Skin of body (tissue), 1 donor: ENCODE measurements at regions not wholly inside any gene's neighbourhood (a gene's known extent, or its start where the extent isn't known, plus 50 kb on each side); places are given as distances from the start of the nearest gene placed in this dataset.

Experiments
- DNase-seq: peaks from one replicate; lab custom pipeline; 2025; lab: John Stamatoyannopoulos, UW

DNA sequence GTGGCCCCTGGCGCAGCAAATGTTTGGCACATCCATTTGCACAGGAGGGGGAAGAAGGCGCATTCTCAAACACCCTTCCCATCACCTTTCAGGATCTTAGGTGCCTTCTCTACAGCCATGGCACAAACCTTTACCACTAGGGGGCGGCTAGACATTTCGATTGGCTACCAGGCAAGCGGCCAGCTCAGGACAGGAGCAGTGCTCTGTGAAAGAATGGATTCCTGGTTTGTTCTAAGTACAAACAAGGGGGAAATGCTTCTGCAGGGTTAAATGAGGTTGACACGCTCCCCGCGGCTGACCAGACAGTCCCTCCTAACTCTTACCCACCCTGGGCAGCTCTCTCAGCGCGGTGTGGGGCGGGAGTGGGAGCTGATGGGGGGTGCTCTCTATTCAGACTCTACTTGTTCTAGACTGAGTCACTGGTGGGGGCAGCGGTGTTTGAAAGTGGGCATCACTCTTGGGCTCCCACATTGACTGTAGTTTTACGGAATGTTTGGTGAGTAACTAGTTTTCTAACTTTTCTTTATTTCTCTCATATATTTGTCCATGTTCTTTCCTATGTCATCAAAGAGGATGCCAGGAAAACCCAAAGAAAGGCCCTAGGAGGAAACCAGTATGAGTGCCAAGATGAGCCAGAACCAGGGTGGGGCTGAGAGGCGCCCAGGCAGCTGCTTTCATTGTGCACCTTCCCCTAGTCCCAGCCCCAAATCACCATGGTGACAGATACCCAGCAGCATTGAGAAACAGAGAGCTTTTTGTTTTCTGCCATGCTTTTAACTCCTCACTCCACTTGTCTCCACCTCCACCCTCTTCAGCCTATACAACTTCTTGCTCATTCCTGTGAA, 61.4 kb upstream of the GPR158 start:
- DNase-seq: no peak

DNA sequence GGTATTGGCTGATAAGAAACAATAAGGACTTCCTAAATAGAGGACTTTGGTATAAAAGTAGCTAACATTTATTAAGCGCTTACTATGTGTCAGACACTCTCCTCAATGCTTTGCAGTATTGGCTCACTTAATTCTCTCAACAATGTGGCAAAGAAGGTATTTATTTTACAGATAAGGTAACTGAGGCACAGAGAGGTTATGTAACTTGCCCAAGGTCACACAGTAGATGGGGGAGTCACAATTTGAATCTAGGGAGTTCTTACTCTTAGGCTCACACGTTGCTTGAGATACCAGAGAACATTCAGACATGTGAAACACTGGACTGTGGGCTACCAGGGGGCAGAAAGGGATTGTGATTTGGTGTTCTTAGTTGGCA, 60.8 kb upstream of the GPR158 start:
- no peak for DNase-seq

DNA sequence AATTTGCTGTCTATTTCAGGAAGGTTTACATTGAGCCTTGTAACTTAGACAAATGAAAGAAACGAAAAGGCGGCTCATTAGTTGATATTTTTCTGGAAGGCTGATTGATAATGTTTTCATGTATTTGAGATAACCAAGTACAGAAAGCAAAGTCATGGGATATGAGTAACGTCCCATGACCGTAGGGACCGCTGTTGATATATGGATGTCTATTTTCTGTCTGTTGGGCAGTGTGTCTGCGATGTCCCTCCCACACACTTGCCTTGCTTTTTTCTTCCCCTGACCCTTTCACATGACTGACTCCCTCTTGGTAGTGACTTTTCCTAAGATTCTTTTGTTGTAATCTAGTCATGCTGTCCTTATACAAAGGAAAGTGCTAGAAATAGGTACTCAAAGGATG, 57.0 kb upstream of the GPR158 start:
- no peak for DNase-seq

DNA sequence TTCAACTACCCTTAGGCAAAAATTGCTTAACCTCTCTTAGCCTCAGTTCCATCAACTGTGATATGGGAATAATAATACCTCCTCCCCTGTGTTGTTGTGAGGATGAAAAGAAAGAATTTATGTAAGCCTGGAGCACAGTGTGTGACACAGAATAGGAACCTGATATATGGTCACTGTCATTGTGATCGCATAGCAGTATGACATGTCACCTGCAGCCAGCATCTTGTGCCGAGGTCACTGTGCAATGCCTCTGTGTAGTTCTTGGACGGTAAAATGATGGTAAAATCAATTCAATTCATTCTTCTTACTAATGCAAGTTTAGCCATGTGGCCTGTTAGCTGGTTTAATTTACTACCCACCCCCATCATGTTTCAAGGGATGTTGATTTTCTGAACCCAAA, 54.6 kb upstream of the GPR158 start:
- no peak for DNase-seq
